Adrenal gland (tissue), 9 donors: ENCODE measurements at regions not wholly inside any gene's neighbourhood (a gene's known extent, or its start where the extent isn't known, plus 50 kb on each side); places are given as distances from the start of the nearest gene placed in this dataset.

Experiments
- DNase-seq, 7 donors: peaks; one replicate each; pipeline ENCODE4 v3.0.0-alpha.2; 2019 to 2020
- H3K27ac ChIP-seq, 5 donors: fragments of 200-600 bp; sonication (generic) in 4 of 5; 1 replicate in 3 of 5; 2 replicates in 2 of 5; pipeline versions ENCODE4 v1.5.1 to v1.8.0; 2016 to 2020; ENCODE audit warnings: mild to moderate bottlenecking in 1 of 5
- H3K27me3 ChIP-seq: fragments of 200-600 bp; 2 replicates; pipeline ENCODE4 v1.8.0; 2021
- H3K36me3 ChIP-seq, 2 donors: fragments of 200-600 bp; replicated peaks in 1 of 2; 1 replicate in 1 of 2; 2 replicates in 1 of 2; pipeline versions ENCODE4 v1.5.1 to v1.8.0; 2018 to 2022
- H3K4me1 ChIP-seq, 2 donors: fragments of 200-600 bp; replicated peaks in 1 of 2; 1 replicate in 1 of 2; 2 replicates in 1 of 2; pipeline versions ENCODE4 v1.5.1 to v1.8.0; 2018 to 2021
- H3K4me3 ChIP-seq, 4 donors: fragments of 200-600 bp; sonication (generic) in 3 of 4; one replicate each; pipeline ENCODE4 v1.5.1; 2016 to 2018
- H3K9me3 ChIP-seq, 3 donors: fragments of 200-600 bp; sonication (generic) in 1 of 3; replicated peaks in 1 of 3; 1 replicate in 2 of 3; 2 replicates in 1 of 3; pipeline versions ENCODE4 v1.5.1 to v1.8.0; 2016 to 2021
- CTCF ChIP-seq, 6 experiments: fragments of 450-650 bp in 4 of 6; fragments of 200-600 bp in 2 of 6; sonication (generic) in 1 of 6; IDR thresholded peaks; 1 replicate in 5 of 6; 2 replicates in 1 of 6; pipeline versions ENCODE4 v1.5.1 to v1.8.0; 2016 to 2021; ENCODE audit warnings: antibody characterized with exemption in 6 of 6, mild to moderate bottlenecking in 2 of 6, moderate library complexity in 1 of 6
- POLR2A ChIP-seq, 2 donors: fragments of 450-650 bp; IDR thresholded peaks; one replicate each; pipeline ENCODE4 v1.6.1; 2017; ENCODE audit warnings: antibody characterized with exemption in 2 of 2, mild to moderate bottlenecking in 2 of 2, moderate library complexity in 1 of 2
- WGBS, 4 donors: extraction: QIAGEN DNeasy Blood & Tissue Kit in 2 of 4; methylation state at CpG; one replicate each; pipeline versions ENCODE4 v1.1.5 to v1.1.7; 2013 to 2017; 5-methylcytosine and 5-hydroxymethylcytosine counted together
- intact Hi-C, 2 donors: fragments of 100-400 bp; cut with DNase I; formaldehyde crosslinking; loops; one replicate each; pipeline versions ENCODE4 v1.14.1 to v1.15.0; 2022 to 2023
- donor health status: healthy with polysubstance abuse.
- donor health status: Bipolar disorder and iron deficiency.
- donor health status: DM: yes; HTN: yes; CAD: no.
- donor health status: DM: no; HTN: no; CAD: no.
- donor health status: DM: no; HTN: no; CAD: no.

GRCh38 chr12:78550831-78551230, 313.7 kb upstream of the SYT1 start:
- WGBS, 4 donors: 71 to 90% (median 85%) methylated on average over 3 of the region's 3 CpGs
- H3K27me3 ChIP-seq: no peaks in the 10 kb centered on the region
- no peak overlapping the region for H3K4me3 ChIP-seq
- intact Hi-C loops: no loop called here
- H3K27ac ChIP-seq: no peak overlapping the region
- no peaks in the 10 kb centered on the region for H3K9me3 ChIP-seq
- TF ChIP-seq POLR2A (IDR thresholded peaks at IDR 0.05) (no peak), CTCF (IDR thresholded peaks at IDR 0.05) (no peak)
- no peak for DNase-seq
- H3K4me1 ChIP-seq: no peaks in the 10 kb centered on the region
- H3K36me3 ChIP-seq: no peaks in the 10 kb centered on the region

GRCh38 chr12:78555802-78556201, 308.8 kb upstream of the SYT1 start:
- no peak overlapping the region for H3K27ac ChIP-seq
- TF ChIP-seq CTCF (IDR thresholded peaks at IDR 0.05) (no peak), POLR2A (IDR thresholded peaks at IDR 0.05) (no peak)
- no peaks in the 10 kb centered on the region for H3K27me3 ChIP-seq
- no peaks in the 10 kb centered on the region for H3K4me1 ChIP-seq
- no peaks in the 10 kb centered on the region for H3K36me3 ChIP-seq
- intact Hi-C loops: no loop called here
- no peak overlapping the region for H3K4me3 ChIP-seq
- DNase-seq: no peak
- H3K9me3 ChIP-seq: no peaks in the 10 kb centered on the region

- Histone ChIP-seq H3K4me3 (no peak overlapping the region), H3K9me3 (no peaks in the 10 kb centered on the region), H3K36me3 (no peaks in the 10 kb centered on the region), H3K27me3 (no peaks in the 10 kb centered on the region), H3K4me1 (no peaks in the 10 kb centered on the region), H3K27ac (no peak overlapping the region)
- intact Hi-C loops: no loop called here
- no peak for TF ChIP-seq CTCF (IDR thresholded peaks at IDR 0.05)
- TF ChIP-seq POLR2A (IDR thresholded peaks at IDR 0.05): no peak
- DNase-seq: no peak
- WGBS, 4 donors: 73 to 86% (median 80%) methylated on average over 2 of the region's 2 CpGs
Measured at GRCh38 chr12:78556651-78557050, 307.9 kb upstream of the SYT1 start.

DNA sequence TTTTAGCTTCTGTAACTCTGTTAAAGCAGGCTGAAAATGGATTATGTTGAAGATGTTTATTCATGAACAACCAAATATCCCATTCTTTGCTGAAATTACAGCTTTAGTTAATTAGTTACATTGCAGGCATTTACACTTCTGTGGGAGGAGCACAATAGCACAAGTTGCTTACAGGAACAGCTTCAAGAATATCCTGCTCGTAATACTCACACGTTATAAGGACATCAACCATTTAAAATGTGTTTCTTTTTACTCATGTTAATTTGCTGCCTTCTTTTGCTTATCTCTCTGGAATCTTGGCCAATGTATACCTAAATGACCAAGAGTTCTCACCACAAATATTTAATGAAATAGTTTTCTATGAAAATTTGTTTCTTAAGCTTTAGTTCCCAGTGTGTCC, 305.2 kb upstream of the SYT1 start:
- intact Hi-C loops: no loop called here

More for the DNA sequence above, 305.2 kb upstream of the SYT1 start:
- TF ChIP-seq CTCF (IDR thresholded peaks at IDR 0.05): no peak
- no peak for TF ChIP-seq POLR2A (IDR thresholded peaks at IDR 0.05)
- Histone ChIP-seq H3K27me3 (no peaks in the 10 kb centered on the region), H3K36me3 (no peaks in the 10 kb centered on the region), H3K9me3 (no peaks in the 10 kb centered on the region), H3K4me3 (no peak overlapping the region), H3K4me1 (no peaks in the 10 kb centered on the region), H3K27ac (no peak overlapping the region)
- DNase-seq: no peak
- 57 to 73% (median 71%) methylated on average over 2 of the region's 2 CpGs for WGBS, 4 donors
